ENCODE measurements at regions not wholly inside any gene's neighbourhood (a gene's known extent, or its start where the extent isn't known, plus 50 kb on each side); places are given as distances from the start of the nearest gene placed in this dataset.

DNA sequence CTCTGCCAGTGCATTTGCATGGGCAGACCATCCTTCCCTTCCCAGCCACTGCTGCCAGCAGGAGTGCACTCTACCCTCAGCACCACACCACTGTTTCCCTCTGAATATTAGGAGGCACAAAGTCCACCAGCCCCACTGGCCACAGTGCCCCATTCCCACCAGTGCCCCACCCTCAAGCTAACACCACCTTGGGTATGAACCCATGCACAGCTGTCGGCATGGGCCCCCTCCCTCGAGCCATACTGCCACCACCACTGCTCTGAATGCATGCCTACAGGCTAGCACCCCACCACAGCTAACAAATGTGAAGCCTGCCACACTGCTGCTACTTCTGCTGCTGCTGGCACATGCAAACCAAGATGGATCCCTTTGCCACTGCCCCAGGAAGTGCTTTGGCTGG lies 810.4 kb downstream of the TRAM1L1 start:
- no peak for TF ChIP-seq CTCF (IDR thresholded peaks at IDR 0.05)
- no peak for TF ChIP-seq POLR2A (IDR thresholded peaks at IDR 0.05)
